ENCODE measurements at regions not wholly inside any gene's neighbourhood (a gene's known extent, or its start where the extent isn't known, plus 50 kb on each side); places are given as distances from the start of the nearest gene placed in this dataset.

- DNase-seq: no peak
- Histone ChIP-seq H3K4me3 (ENCODE audit: low read length in 2 of 2) (no peak overlapping the region), H3K9me3 (ENCODE audit: control insufficient read depth, low read length) (no peaks in the 10 kb centered on the region), H3K4me1 (ENCODE audit: control insufficient read depth in 1 of 2, insufficient read depth in 2 of 2, low read length in 2 of 2) (no peaks in the 10 kb centered on the region), H3K27me3 (ENCODE audit: control insufficient read depth in 1 of 2, insufficient read depth in 2 of 2, low read length in 1 of 2) (no peaks in the 10 kb centered on the region), H3K36me3 (ENCODE audit: control insufficient read depth in 1 of 2, insufficient read depth in 2 of 2, low read length in 1 of 2) (no peaks in the 10 kb centered on the region), H3K27ac (ENCODE audit: low read depth in 1 of 2, low read length in 2 of 2) (no peak overlapping the region)
- intact Hi-C loops (cut with DNase I): no loop called here
- WGBS, 2 donors: 52 to 61% methylated on average over 3 of the region's 3 CpGs
- no peak for ATAC-seq (ENCODE audit: low FRiP score)
Observed at GRCh38 chr7:86918245-86918644, 141.2 kb downstream of the ELAPOR2 start.

- Histone ChIP-seq H3K27me3 (ENCODE audit: control insufficient read depth in 1 of 2, insufficient read depth in 2 of 2, low read length in 1 of 2) (no peaks in the 10 kb centered on the region), H3K4me1 (ENCODE audit: control insufficient read depth in 1 of 2, insufficient read depth in 2 of 2, low read length in 2 of 2) (no peaks in the 10 kb centered on the region), H3K9me3 (ENCODE audit: control insufficient read depth, low read length) (no peaks in the 10 kb centered on the region), H3K27ac (ENCODE audit: low read depth in 1 of 2, low read length in 2 of 2) (no peak overlapping the region), H3K36me3 (ENCODE audit: control insufficient read depth in 1 of 2, insufficient read depth in 2 of 2, low read length in 1 of 2) (no peaks in the 10 kb centered on the region), H3K4me3 (ENCODE audit: low read length in 2 of 2) (no peak overlapping the region)
- DNase-seq (no peak), ATAC-seq (ENCODE audit: low FRiP score) (no peak)
- intact Hi-C loops (cut with DNase I): no loop called here
- 84 to 89% methylated on average over 1 of the region's 1 CpG for WGBS, 2 donors
Observed at GRCh38 chr7:86916277-86916825, 143.1 kb downstream of the ELAPOR2 start.

GRCh38 chr7:86914551-86914950 lies 144.9 kb downstream of the ELAPOR2 start:
- Histone ChIP-seq H3K27ac (ENCODE audit: low read depth in 1 of 2, low read length in 2 of 2) (no peak overlapping the region), H3K4me1 (ENCODE audit: control insufficient read depth in 1 of 2, insufficient read depth in 2 of 2, low read length in 2 of 2) (no peaks in the 10 kb centered on the region), H3K9me3 (ENCODE audit: control insufficient read depth, low read length) (no peaks in the 10 kb centered on the region), H3K36me3 (ENCODE audit: control insufficient read depth in 1 of 2, insufficient read depth in 2 of 2, low read length in 1 of 2) (no peaks in the 10 kb centered on the region), H3K27me3 (ENCODE audit: control insufficient read depth in 1 of 2, insufficient read depth in 2 of 2, low read length in 1 of 2) (no peaks in the 10 kb centered on the region), H3K4me3 (ENCODE audit: low read length in 2 of 2) (no peak overlapping the region)
- 12 to 22% methylated on average over 1 of the region's 1 CpG for WGBS, 2 donors
- no peak for DNase-seq
- intact Hi-C loops (cut with DNase I): no loop called here
- no peak for ATAC-seq (ENCODE audit: low FRiP score)

All from aorta (tissue), 5 donors.